22Rv1 (cell line): ENCODE measurements at regions not wholly inside any gene's neighbourhood (a gene's known extent, or its start where the extent isn't known, plus 50 kb on each side); places are given as distances from the start of the nearest gene placed in this dataset.
"Not testable (repeated sequence)": the region's sequence is repeated elsewhere in the genome, so short reads cannot be mapped to it uniquely, and the experiment has no call there.

Experiments used
- H3K27ac ChIP-seq: fragments of 450-650 bp; 2 replicates; pipeline ENCODE4 v1.5.1; 2017
- ZFX ChIP-seq: fragments of 450-650 bp; IDR thresholded peaks from 2 replicates; pipeline ENCODE4 v1.6.1; 2017; ENCODE audit warnings: antibody characterized with exemption, borderline replicate concordance
- TF ChIP-seq, protein P1 (sequence below): fragments of 450-650 bp; IDR thresholded peaks from 2 replicates; pipeline ENCODE4 v1.5.1; 2017; ENCODE audit warnings: mild to moderate bottlenecking

DNA sequence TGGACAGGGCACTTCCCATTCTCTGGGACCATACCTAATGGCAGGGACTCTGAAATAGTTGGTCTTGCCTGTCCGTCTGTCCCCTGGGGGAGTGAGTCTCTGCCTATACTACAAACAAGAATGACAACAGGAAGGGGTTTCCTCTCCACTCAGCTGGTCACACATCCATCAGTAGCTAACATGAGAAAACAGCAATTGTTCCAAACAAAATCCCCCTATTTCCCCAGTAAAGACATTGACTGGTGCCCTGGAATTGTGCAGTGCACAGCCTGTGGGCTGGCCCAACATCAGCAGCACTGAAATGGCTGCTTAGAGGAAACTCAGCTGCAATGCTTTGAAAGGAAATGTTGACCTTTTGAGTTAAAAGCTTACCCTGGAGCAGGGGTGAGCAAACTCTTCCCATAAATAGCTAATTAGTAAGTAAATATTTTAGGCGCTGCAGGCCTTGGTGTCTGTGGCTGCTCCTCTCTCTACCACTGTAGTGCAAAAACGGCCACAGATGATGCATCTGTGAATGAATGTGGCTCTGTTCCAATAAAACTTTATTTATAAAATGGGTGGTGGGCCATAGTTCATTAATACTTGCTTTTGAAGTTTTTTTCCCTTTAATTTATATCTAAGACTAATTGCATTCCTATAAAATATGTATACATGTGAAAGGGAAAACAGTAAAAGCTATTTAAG lies 174.3 kb downstream of the KLF13 start:
- TF ChIP-seq ZFX: no peak
- TF ChIP-seq, protein P1, sequence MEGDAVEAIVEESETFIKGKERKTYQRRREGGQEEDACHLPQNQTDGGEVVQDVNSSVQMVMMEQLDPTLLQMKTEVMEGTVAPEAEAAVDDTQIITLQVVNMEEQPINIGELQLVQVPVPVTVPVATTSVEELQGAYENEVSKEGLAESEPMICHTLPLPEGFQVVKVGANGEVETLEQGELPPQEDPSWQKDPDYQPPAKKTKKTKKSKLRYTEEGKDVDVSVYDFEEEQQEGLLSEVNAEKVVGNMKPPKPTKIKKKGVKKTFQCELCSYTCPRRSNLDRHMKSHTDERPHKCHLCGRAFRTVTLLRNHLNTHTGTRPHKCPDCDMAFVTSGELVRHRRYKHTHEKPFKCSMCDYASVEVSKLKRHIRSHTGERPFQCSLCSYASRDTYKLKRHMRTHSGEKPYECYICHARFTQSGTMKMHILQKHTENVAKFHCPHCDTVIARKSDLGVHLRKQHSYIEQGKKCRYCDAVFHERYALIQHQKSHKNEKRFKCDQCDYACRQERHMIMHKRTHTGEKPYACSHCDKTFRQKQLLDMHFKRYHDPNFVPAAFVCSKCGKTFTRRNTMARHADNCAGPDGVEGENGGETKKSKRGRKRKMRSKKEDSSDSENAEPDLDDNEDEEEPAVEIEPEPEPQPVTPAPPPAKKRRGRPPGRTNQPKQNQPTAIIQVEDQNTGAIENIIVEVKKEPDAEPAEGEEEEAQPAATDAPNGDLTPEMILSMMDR: no peak
- H3K27ac ChIP-seq: no peak overlapping the region

DNA sequence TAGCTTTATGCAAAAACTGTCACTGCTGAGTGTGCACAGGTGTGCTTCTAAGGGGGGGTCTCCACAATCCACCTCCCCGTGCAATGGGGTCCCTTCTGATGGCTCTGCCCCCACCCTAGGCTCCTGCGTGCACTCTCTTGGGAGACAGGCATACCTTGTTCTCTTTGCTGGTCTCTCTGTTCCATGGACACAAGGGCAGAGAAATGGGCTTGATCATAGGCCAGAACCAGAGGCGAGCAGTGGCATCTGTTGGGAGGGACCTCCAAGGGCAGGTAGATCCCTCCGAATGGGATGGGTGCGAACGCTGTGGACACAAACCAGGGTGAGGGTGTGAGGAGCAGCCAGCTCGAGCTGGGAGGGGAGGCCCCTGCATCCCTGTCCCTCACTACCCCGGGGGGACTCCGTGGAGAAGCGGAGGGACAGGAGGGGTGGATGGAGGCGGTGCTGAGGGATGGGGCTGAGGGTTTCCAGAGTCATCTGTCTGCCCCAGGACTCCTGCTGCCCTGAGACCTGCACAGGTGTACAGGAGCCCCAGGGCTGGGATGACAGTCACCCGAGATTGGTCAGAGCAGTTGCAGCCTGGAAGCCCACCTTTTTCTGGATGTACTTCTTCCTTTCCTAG lies 175.0 kb downstream of the KLF13 start:
- TF ChIP-seq, protein P1: no peak
- no peak for TF ChIP-seq ZFX
- no peak overlapping the region for H3K27ac ChIP-seq

DNA sequence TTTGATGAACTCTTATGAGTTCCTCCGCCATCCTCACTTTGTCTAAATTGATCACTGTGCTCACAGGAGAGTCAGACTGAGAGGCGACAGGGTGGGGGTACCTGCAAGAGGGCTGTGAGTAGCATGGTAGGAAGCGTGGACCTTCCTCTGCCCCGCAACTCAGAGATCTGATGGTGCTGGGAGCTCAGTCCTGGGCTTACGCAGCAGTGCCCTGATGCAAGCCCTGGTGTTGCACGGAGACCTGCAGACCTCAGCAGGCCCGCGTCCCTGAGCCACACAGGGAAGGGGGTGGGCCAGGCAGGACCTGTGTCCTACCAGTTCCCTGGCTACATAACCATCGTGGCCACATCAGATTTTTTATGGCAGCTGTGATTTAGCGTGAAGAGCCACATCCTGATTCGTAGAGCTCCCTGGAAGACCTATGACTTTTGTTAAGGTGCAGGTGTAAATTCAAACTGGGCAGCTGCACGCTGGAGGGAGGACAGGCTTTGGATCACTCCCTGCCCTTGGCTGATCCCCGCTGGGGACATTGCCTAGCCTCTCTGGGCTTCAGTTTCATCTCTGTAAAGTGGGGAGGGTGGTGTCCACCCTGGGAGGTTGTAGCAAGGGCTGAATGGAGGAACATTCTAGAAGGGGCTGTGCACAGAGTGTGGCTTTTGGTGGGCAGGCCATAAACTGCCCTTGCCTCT lies 176.1 kb downstream of the KLF13 start:
- no peak overlapping the region for H3K27ac ChIP-seq
- no peak for TF ChIP-seq ZFX

DNA sequence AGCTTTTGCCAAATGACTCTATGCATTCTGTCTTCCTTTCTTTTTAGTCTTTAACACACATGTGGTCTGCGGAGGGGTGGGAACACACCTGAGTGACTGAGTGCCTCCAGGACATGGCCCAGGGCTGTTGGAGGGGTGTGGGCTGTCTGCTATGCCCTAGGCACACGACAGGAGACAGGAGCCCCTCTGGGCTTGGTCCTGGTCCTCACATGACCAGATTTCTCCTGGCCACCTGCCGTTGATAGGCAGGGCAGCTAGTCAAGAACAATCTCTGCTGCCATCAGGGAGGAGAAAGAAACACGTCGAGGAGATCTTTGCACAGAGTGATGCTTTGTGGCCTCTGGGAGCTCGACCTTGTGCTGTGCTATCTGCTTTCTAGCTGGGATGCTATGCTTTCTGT lies 176.6 kb downstream of the KLF13 start:
- no peak overlapping the region for H3K27ac ChIP-seq
- no peak for TF ChIP-seq ZFX
- TF ChIP-seq, protein P1: no peak

DNA sequence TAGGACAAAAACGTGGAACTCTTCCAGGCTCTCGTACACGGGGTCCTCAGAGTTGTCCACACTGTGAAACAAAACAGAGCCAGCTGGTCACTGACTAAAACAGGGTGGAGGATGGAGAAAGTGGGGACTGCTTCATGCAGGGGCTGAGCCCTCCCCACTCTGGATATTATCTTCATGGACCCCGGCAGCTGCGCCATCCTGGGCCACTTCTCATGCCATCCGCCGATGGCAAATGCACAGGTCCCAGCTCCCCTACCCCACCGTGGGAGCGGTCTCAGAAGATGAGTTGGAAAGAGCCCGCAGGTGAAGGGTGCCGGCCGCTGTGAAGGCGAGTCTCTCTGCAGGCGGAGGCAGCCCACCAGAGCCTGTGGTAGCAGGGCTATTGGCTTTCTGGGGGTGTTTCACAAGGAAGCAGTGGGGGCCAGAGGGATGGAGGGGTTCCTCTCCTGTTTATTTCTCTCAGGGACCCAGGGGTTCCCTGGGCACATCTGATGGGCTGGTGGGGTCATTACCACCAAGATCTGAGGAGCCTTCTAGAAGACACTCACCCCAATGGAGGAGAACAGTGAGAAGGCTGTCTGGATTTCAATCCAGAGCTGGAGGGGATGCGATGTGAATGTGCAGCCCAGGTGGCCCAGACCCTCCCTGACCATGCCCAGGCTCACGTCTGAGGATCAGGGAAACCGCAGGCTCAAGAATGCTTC lies 177.3 kb downstream of the KLF13 start:
- H3K27ac ChIP-seq: no peak overlapping the region
- TF ChIP-seq, protein P1: no peak
- TF ChIP-seq ZFX: no peak

DNA sequence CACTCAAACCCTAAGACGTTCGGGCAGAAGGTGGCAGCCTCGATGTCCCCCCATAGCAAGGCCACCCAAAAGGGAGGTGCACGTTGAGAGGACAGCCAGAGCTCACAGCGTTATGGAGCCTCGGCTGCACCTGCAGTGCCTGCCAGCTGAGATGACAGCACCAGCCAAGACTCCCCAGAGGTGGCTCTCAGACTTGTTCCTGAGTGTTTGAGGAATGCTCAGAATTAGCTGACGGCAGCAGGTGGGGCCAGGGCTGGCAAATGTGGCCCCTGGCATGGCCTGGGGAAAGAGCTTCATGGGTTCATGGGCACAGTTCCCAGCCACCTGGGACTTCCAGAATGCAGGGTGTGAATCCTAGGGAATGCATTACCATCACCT lies 177.8 kb downstream of the KLF13 start:
- TF ChIP-seq, protein P1: no peak
- TF ChIP-seq ZFX: no peak
- no peak overlapping the region for H3K27ac ChIP-seq

DNA sequence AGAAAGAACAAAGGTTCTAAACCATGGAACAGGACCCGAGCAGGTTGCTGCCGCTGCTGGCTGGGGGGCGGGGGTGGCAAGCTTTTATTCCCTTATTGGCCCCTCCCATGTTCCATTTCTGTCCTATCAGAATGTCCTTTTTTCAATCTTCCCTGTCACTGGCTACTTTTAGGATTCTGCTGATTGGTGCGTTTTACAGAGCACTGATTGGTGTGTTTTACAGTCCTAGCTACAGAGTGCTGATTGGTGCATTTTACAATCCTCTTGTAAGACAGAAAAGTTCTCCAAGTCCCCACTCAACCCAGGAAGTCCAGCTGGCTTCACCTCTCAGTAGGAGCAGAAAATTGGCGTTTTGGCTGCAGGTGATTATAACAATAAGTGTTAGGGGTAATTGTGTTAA lies 180.9 kb downstream of the KLF13 start:
- not testable (repeated sequence) for H3K27ac ChIP-seq

DNA sequence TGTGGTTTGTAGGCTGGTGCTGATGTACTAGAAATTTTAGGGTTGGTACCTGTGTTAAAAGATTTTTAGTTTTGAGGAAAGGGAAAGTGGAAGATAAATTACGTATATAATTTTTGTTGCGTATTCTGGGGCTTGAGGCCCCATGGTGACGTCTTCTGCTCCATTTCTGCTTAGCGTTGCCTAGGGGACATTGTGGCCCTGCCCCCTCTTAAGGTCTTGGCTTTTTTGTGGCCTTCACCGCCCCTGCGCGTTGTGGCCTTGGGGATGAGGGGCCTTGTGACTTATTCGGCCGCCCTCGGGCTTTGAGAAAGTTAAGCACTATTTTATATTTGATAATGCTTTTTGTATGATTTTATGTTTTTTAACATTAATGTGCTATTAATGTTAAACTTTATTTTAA lies 182.0 kb downstream of the KLF13 start:
- TF ChIP-seq, protein P1: no peak
- no peak for TF ChIP-seq ZFX

More for the DNA sequence above, 182.0 kb downstream of the KLF13 start:
- no peak overlapping the region for H3K27ac ChIP-seq
